IMR-90 (cell line): ENCODE measurements at regions not wholly inside any gene's neighbourhood (a gene's known extent, or its start where the extent isn't known, plus 50 kb on each side); places are given as distances from the start of the nearest gene placed in this dataset.

ENCODE experiments used
- ATAC-seq: fragments of 200-7000 bp; cut with Tn5 transposase; 2 replicates; pipeline ENCODE4 v1.9.1; 2020; ENCODE audit warnings: low read depth, mild to moderate bottlenecking, moderate library complexity
- BruUV-seq: library from RNA; stranded (reverse); fragments of 400-500 nt; replicated peaks from 2 replicates; lab custom pipeline; 2021; lab: Mats Ljungman, UMichigan
- CTCF ChIA-PET: fragments of 300-600 bp; formaldehyde crosslinking; extraction: SDS; loops from one replicate; lab custom pipeline; 2021; ENCODE audit warnings: antibody characterized with exemption; lab: Yijun Ruan, JAX
- POLR2A ChIA-PET: fragments of 300-600 bp; sonication (Branson Sonifier 250); formaldehyde crosslinking; loops from one replicate; lab custom pipeline; 2022; ENCODE audit warnings: antibody characterized with exemption; ENCODE audit not compliant: unreplicated experiment; lab: Charles Lee
- DNase-seq: peaks from one replicate; pipeline ENCODE4 v3.0.0; 2013
- H2AFZ ChIP-seq: replicated peaks from 2 replicates; pipeline ENCODE3; 2013; ENCODE audit warnings: low read length, mild to moderate bottlenecking; ENCODE audit not compliant: poor library complexity
- H2AK5ac ChIP-seq: 2 replicates; pipeline ENCODE4 v1.6.1; 2013; ENCODE audit warnings: low read depth, low read length, inconsistent platforms
- H2AK9ac ChIP-seq: replicated peaks from 2 replicates; pipeline ENCODE3; 2013; ENCODE audit warnings: mild to moderate bottlenecking, low read depth, low read length, moderate library complexity; ENCODE audit not compliant: poor library complexity
- H2BK120ac ChIP-seq: 2 replicates; pipeline ENCODE4 v1.6.1; 2013; ENCODE audit warnings: low read depth, low read length, inconsistent platforms
- H2BK15ac ChIP-seq: 3 replicates; pipeline ENCODE4 v1.6.1; 2013; ENCODE audit warnings: low read depth, low read length, inconsistent platforms
- H2BK20ac ChIP-seq: 2 replicates; pipeline ENCODE4 v1.6.1; 2013; ENCODE audit warnings: low read depth, mild to moderate bottlenecking, inconsistent platforms, low read length, moderate library complexity
- H2BK5ac ChIP-seq: 2 replicates; pipeline ENCODE4 v1.6.1; 2013; ENCODE audit warnings: mild to moderate bottlenecking, low read depth, low read length, inconsistent platforms; ENCODE audit not compliant: poor library complexity, severe bottlenecking
- H3K14ac ChIP-seq: replicated peaks from 2 replicates; pipeline ENCODE4 v1.6.1; 2013; ENCODE audit warnings: low read depth, low read length, inconsistent platforms
- H3K18ac ChIP-seq: 2 replicates; pipeline ENCODE4 v1.6.1; 2013; ENCODE audit warnings: low read depth, low read length, control low read depth
- H3K23ac ChIP-seq: 2 replicates; pipeline ENCODE4 v1.6.1; 2013; ENCODE audit warnings: low read depth, low read length, inconsistent platforms
- H3K27ac ChIP-seq: 2 replicates; pipeline ENCODE4 v1.5.1; 2013; ENCODE audit warnings: mild to moderate bottlenecking, control low read depth, low read length; ENCODE audit not compliant: insufficient read depth
- H3K27me3 ChIP-seq: 2 replicates; pipeline ENCODE4 v1.6.1; 2013; ENCODE audit warnings: low read length; ENCODE audit not compliant: control insufficient read depth, insufficient read depth
- H3K36me3 ChIP-seq: 2 replicates; pipeline ENCODE4 v1.6.1; 2013; ENCODE audit warnings: low read length, mixed read lengths; ENCODE audit not compliant: control insufficient read depth, insufficient read depth
- H3K4ac ChIP-seq: 2 replicates; pipeline ENCODE4 v1.6.1; 2013; ENCODE audit warnings: low read depth, low read length, inconsistent platforms
- H3K4me1 ChIP-seq: 2 replicates; pipeline ENCODE4 v1.6.1; 2013; ENCODE audit warnings: low read length, mixed read lengths; ENCODE audit not compliant: control insufficient read depth, insufficient read depth
- H3K4me2 ChIP-seq: 2 replicates; pipeline ENCODE4 v1.6.1; 2013; ENCODE audit warnings: low read depth, mild to moderate bottlenecking, control low read depth, low read length, moderate library complexity
- H3K4me3 ChIP-seq: 2 replicates; pipeline ENCODE4 v1.5.1; 2013; ENCODE audit warnings: low read depth, mild to moderate bottlenecking, control low read depth, low read length, moderate library complexity; ENCODE audit not compliant: insufficient read depth
- H3K56ac ChIP-seq: 2 replicates; pipeline ENCODE4 v1.6.1; 2013; ENCODE audit warnings: low read length, inconsistent platforms; ENCODE audit not compliant: insufficient read depth; ENCODE audit errors: extremely low read depth
- H3K79me1 ChIP-seq, 2 experiments: 2 replicates each; pipeline ENCODE4 v1.6.1; 2013; ENCODE audit warnings: low read length in 2 of 2, inconsistent platforms in 1 of 2, low read depth in 1 of 2
- H3K9ac ChIP-seq: 2 replicates; pipeline ENCODE4 v1.6.1; 2013; ENCODE audit warnings: low read depth, low read length, control low read depth
- H3K9me1 ChIP-seq: 2 replicates; pipeline ENCODE4 v1.6.1; 2013; ENCODE audit warnings: low read length, inconsistent platforms; ENCODE audit not compliant: insufficient read depth
- H3K9me3 ChIP-seq: 2 replicates; pipeline ENCODE4 v1.6.1; 2013; ENCODE audit warnings: low read length; ENCODE audit not compliant: control insufficient read depth, insufficient read depth
- H4K20me1 ChIP-seq: 2 replicates; pipeline ENCODE4 v1.6.1; 2013; ENCODE audit warnings: low read length, inconsistent platforms; ENCODE audit not compliant: insufficient read depth
- H4K5ac ChIP-seq: 2 replicates; pipeline ENCODE4 v1.6.1; 2013; ENCODE audit warnings: mild to moderate bottlenecking, low read depth, low read length, control low read depth
- H4K8ac ChIP-seq, 2 experiments: 2 replicates each; pipeline ENCODE4 v1.6.1; 2013; ENCODE audit warnings: low read depth in 2 of 2, low read length in 2 of 2, control low read depth in 1 of 2, inconsistent platforms in 1 of 2
- H4K91ac ChIP-seq: 2 replicates; pipeline ENCODE4 v1.6.1; 2013; ENCODE audit warnings: low read depth, low read length, inconsistent platforms; ENCODE audit not compliant: insufficient read depth
- BHLHE40 ChIP-seq: fragments of 150-350 bp; IDR thresholded peaks from 2 replicates; pipeline ENCODE4 v1.6.1; 2016; ENCODE audit warnings: mild to moderate bottlenecking, low read depth, low read length
- CEBPB ChIP-seq: IDR thresholded peaks from 2 replicates; pipeline ENCODE4 v1.6.1; 2012; ENCODE audit warnings: low read depth, low read length, improper control_type of control experiment
- CHD1 ChIP-seq: IDR thresholded peaks from 2 replicates; pipeline ENCODE4 v1.6.1; 2012; ENCODE audit warnings: low read depth, low read length, improper control_type of control experiment
- CTCF ChIP-seq: conservative IDR thresholded peaks from 2 replicates; pipeline ENCODE4 v1.5.1; 2012; ENCODE audit warnings: mild to moderate bottlenecking, low read depth, low read length, improper control_type of control experiment
- ELK1 ChIP-seq: fragments of 150-350 bp; IDR thresholded peaks from 2 replicates; pipeline ENCODE4 v1.6.1; 2016; ENCODE audit warnings: low read depth, mild to moderate bottlenecking, low read length, moderate library complexity, borderline replicate concordance
- FOS ChIP-seq: fragments of 150-350 bp; IDR thresholded peaks from 2 replicates; pipeline ENCODE4 v1.6.1; 2016; ENCODE audit warnings: low read depth, low read length
- MAFK ChIP-seq: IDR thresholded peaks from 2 replicates; pipeline ENCODE4 v1.6.1; 2012; ENCODE audit warnings: low read depth, low read length, improper control_type of control experiment
- MAZ ChIP-seq: IDR thresholded peaks from 2 replicates; pipeline ENCODE4 v1.6.1; 2012; ENCODE audit warnings: low read depth, mild to moderate bottlenecking, low read length, improper control_type of control experiment, moderate library complexity, borderline replicate concordance
- MXI1 ChIP-seq: IDR thresholded peaks from 2 replicates; pipeline ENCODE4 v1.6.1; 2012; ENCODE audit warnings: low read depth, mild to moderate bottlenecking, low read length, moderate library complexity, borderline replicate concordance
- NFE2L2 ChIP-seq: fragments of 150-350 bp; IDR thresholded peaks from 2 replicates; pipeline ENCODE4 v1.6.1; 2016; ENCODE audit warnings: low read depth, mild to moderate bottlenecking, low read length
- POLR2A ChIP-seq: IDR thresholded peaks from 2 replicates; pipeline ENCODE4 v1.6.1; 2012; ENCODE audit warnings: mild to moderate bottlenecking, low read depth, low read length
- RAD21 ChIP-seq: IDR thresholded peaks from 2 replicates; pipeline ENCODE4 v1.6.1; 2012; ENCODE audit warnings: low read length, improper control_type of control experiment
- RCOR1 ChIP-seq: IDR thresholded peaks from 2 replicates; pipeline ENCODE4 v1.6.1; 2012; ENCODE audit warnings: mild to moderate bottlenecking, low read length, improper control_type of control experiment; ENCODE audit not compliant: insufficient replicate concordance
- RFX5 ChIP-seq: IDR thresholded peaks from 2 replicates; pipeline ENCODE4 v1.8.0; 2012; ENCODE audit warnings: low read depth, mild to moderate bottlenecking, low read length, moderate library complexity
- SMC3 ChIP-seq: fragments of 150-350 bp; IDR thresholded peaks from 2 replicates; pipeline ENCODE4 v1.6.1; 2016; ENCODE audit warnings: low read depth, mild to moderate bottlenecking, antibody characterized with exemption, low read length, moderate library complexity
- USF2 ChIP-seq: fragments of 150-350 bp; IDR thresholded peaks from 2 replicates; pipeline ENCODE4 v1.6.1; 2017; ENCODE audit warnings: mild to moderate bottlenecking, antibody characterized with exemption, low read length, low read depth
- WGBS, 2 experiments: methylation state at CpG; one replicate each; pipeline versions ENCODE4 v1.1.5 to v1.1.7; 2013; ENCODE audit warnings: missing lambda C conversion rate in 2 of 2; ENCODE audit not compliant: insufficient read length in 1 of 2; ENCODE audit errors: extremely low coverage in 2 of 2; 5-methylcytosine and 5-hydroxymethylcytosine counted together
- dilution Hi-C: fragments of 300-500 bp; cut with HindIII; formaldehyde crosslinking; loops from one replicate; pipeline ENCODE4 v1.14.3; 2018; ENCODE audit warnings: low sequenced_read_pairs; ENCODE audit not compliant: unreplicated experiment
- in situ Hi-C: fragments of 300-500 bp; cut with MboI; formaldehyde crosslinking; loops from 3 replicates; pipeline ENCODE4 v1.14.3; 2019; ENCODE audit warnings: low sequenced_read_pairs, inconsistent platforms, mixed read lengths
- intact Hi-C: fragments of 100-400 bp; cut with micrococcal nuclease; formaldehyde crosslinking; loops from 2 replicates; pipeline ENCODE4 v1.10.0; 2022

GRCh38 chr17:12395733-12396354 is 269.8 kb upstream of the MYOCD start:
- H2AK5ac ChIP-seq = no peak overlapping the region
- no peak overlapping the region for H3K56ac ChIP-seq
- no TSS peak for BruUV-seq
- no peak overlapping the region for H2AFZ ChIP-seq
- H3K4ac ChIP-seq = no peak overlapping the region
- no peak overlapping the region for H2BK5ac ChIP-seq
- dilution Hi-C loops (no loop called here), in situ Hi-C loops (no loop called here), intact Hi-C loops (no loop called here)
- H2BK15ac ChIP-seq = no peak overlapping the region
- H3K9me1 ChIP-seq = no peaks in the 10 kb centered on the region
- ATAC-seq (no peak), DNase-seq (no peak)
- no peak overlapping the region for H4K91ac ChIP-seq
- ChIA-PET POLR2A (no interaction called here), CTCF (interaction anchor here (0.5 to 1.3 kb wide), 3 partner anchors 9 to 150 kb away, joined by 3 to 4 read pairs (median 3); no protein-coding TSS in a partner anchor)
- no peak overlapping the region for H2BK120ac ChIP-seq
- H4K5ac ChIP-seq = no peak overlapping the region
- no peaks in the 10 kb centered on the region for H3K79me1 ChIP-seq
- H4K20me1 ChIP-seq = no peaks in the 10 kb centered on the region
- H3K4me1 ChIP-seq = no peaks in the 10 kb centered on the region
- H3K23ac ChIP-seq = no peak overlapping the region
- WGBS, 2 experiments = 71% methylated on average over 1 of the region's 5 CpGs; no CpG with 5 or more reads in 1 of the 2 experiments
- no peak overlapping the region for H3K4me3 ChIP-seq
- H3K9ac ChIP-seq = no peak overlapping the region
- TF ChIP-seq FOS = no peak
- no peak for TF ChIP-seq ELK1
- no peak for TF ChIP-seq USF2
- 0 out of 2 replicates have a peak, but pooled peaks have one; percentile 17 for TF ChIP-seq SMC3
- TF ChIP-seq RCOR1 = no peak
- TF ChIP-seq CHD1 = no peak
- TF ChIP-seq MAZ = no peak
- TF ChIP-seq MAFK = no peak
- no peak for TF ChIP-seq RFX5
- TF ChIP-seq CEBPB = no peak
- no peak for TF ChIP-seq POLR2A
- peak; percentile 32; the same call in 1 of the 2 replicates for TF ChIP-seq CTCF
- TF ChIP-seq NFE2L2 = no peak
- TF ChIP-seq BHLHE40 = no peak
- TF ChIP-seq RAD21 = peak; percentile 26; the same call in 1 of the 2 replicates
- TF ChIP-seq MXI1 = no peak
- no peaks in the 10 kb centered on the region for H3K27me3 ChIP-seq
- no peak overlapping the region for H2BK20ac ChIP-seq
- no peak overlapping the region for H2AK9ac ChIP-seq
- no peak overlapping the region for H3K18ac ChIP-seq
- H3K36me3 ChIP-seq = no peaks in the 10 kb centered on the region
- H3K4me2 ChIP-seq = no peak overlapping the region
- H4K8ac ChIP-seq = no peak overlapping the region
- no peak overlapping the region for H3K14ac ChIP-seq
- no peak overlapping the region for H3K27ac ChIP-seq
- H3K9me3 ChIP-seq = no peaks in the 10 kb centered on the region
